HuH-7.5 (cell line): ENCODE measurements at regions not wholly inside any gene's neighbourhood (a gene's known extent, or its start where the extent isn't known, plus 50 kb on each side); places are given as distances from the start of the nearest gene placed in this dataset.
"Not testable (repeated sequence)": the region's sequence is repeated elsewhere in the genome, so short reads cannot be mapped to it uniquely, and the experiment has no call there.

ENCODE experiments used
- DNase-seq: peaks from one replicate; pipeline ENCODE4 v3.0.0; 2011; ENCODE audit warnings: low spot score

DNA sequence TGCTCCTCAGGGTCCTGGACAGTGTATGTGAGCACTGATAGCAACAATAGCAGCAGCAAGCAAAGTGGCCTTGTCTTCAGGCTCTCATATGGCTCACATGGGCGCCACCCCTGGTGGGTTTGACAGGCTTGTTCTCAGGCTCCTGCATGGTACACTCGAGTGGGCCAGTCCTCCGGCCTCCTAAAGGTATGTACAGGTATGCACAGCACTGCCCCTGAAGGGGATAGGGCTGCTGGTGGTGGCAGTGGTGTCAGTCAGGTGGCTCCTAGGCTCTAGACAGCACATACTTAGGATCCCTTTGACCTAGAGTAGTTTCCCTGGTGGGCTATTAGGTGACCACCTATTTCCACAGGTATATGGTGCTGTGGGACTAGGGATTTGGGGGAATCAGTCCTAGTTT is 79.8 kb downstream of the LGALS9B start:
- DNase-seq = not testable (repeated sequence)

DNA sequence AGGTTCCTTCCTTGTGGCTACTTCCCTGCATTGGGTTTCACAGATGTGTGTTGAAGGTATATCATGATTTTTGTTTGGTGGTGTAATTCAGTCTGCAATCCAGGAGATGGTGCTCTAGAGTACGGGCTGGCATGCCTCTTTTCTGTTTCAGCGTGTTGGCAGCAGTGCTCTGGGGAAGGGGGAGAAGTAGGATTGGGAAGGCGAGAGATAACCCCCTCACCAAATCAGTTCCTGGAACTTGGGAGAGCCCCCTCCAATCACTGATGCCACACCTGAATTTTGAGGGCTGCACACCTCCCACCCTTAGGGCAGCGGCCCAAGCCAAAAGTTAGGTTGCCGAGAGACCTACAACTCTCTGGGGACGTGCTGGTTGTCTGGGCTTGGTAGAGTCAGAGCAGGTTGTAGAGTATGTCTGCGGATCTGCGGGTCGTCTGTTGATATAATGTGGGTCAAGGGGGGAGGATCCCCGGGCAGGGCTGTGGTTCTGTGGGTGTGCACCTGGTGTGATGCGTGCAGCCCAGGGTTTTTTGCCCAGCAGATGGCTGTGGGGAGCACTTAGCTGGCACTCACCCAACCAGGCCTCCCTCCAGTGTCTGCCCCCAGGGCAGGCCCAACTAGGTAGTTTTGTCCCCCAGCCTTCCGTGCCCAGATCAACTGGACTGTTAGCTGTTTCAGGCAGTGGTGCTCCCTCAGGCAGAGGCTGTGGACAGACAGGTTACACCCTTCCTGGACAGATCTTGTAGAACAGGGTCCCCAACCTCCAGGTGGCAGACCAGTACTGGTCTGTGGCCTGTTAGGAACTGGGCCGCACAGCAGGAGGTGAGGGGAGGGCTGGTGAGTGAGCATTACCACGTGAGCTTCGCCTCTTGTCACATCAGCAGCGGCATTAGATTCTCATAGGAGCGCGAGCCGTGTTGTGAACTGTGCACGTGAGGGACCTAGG is 85.7 kb downstream of the LGALS9B start:
- peak; percentile 0 for DNase-seq

DNA sequence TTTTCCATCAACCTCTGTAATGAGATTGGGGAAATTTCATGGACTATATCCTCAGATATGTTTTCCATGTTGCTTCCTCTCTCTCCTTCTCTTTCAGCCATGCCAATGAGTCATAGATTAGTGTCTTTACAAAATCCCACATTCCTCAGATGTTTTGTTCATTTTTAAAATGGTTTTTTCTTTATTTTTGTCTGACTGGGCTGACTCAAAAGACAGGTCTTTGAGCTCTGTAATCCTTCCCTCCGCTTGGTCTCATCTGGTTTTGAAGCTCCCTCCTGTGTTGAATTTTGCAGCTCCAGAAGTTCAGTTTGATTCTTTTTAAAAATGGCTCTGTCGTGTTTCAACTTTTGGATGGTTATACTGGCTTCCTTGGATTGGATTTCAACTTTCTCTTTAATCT is 86.7 kb downstream of the LGALS9B start:
- not testable (repeated sequence) for DNase-seq

DNA sequence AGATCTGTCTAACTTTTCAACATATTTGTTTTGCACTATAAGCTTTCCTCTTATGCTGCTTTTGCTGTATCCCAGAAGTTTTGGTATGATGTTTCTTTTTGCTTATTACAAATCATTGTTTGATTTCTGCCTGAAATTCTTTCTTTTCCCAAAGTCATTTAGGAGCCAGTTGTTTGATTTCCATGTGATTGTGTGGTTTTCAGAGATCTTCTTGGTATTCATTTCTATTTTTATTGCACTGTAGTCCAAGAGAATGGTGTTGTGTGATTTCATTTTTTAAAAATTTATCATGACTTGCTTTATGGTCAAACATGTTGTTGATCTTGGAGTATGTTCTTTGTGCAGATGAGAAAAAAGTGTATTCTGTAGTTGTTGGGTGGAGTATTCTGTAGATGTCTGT is 88.1 kb downstream of the LGALS9B start:
- not testable (repeated sequence) for DNase-seq

DNA sequence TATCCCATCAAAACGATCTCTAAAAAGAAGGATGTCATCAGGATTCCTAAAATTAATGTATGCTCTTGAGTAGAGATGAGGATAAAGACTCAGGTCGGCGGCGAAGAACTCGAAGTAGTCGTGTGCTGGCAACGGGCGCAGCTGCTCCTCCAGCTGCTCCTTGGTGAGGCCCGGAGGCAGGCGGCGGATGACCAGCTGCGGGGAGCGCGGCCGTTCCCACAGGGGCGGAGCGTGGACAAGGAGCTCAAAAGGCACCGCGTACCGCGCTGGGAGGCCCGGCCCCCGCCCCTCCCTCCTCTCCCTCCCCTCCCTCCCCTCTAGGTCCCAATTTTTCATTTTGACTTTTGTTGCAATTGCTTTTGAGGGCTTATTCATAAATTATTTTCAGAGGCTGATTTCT is 90.7 kb downstream of the LGALS9B start:
- DNase-seq = not testable (repeated sequence)

DNA sequence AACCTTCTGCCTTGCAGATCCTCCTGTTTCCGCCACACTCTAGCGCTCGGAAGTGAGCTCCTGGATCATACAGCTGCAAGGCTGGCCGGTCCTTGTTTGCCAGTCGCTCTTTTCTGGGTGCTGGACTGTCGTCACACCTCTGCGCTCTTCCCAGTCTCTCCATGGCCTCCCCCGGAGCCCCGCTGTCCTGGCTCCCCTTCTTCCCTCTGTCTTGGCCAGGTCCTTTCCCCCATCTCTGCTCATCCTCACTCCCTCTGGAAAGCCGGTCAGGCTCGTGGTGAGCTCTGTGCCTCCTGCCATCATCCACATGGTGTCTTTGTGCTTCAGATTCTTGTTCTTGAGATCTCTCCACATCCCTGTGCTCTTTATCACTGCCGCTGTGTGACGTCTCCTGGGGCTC is 91.6 kb downstream of the LGALS9B start:
- not testable (repeated sequence) for DNase-seq
